C4-2B (cell line): ENCODE measurements at regions not wholly inside any gene's neighbourhood (a gene's known extent, or its start where the extent isn't known, plus 50 kb on each side); places are given as distances from the start of the nearest gene placed in this dataset.

Experiments
- CTCF ChIP-seq: fragments of 450-650 bp; conservative IDR thresholded peaks from 2 replicates; pipeline ENCODE4 v1.5.1; 2017; ENCODE audit warnings: mild to moderate bottlenecking
- ZFX ChIP-seq: fragments of 450-650 bp; IDR thresholded peaks from 2 replicates; pipeline ENCODE4 v1.6.1; 2017

GRCh38 chr3:72113564-72113963, 328.6 kb upstream of the PROK2 start:
- TF ChIP-seq CTCF (no peak), ZFX (no peak)
